HG02678 (cell line): ENCODE measurements at regions not wholly inside any gene's neighbourhood (a gene's known extent, or its start where the extent isn't known, plus 50 kb on each side); places are given as distances from the start of the nearest gene placed in this dataset.

Experiments used
- ATAC-seq: cut with Tn5 transposase; IDR thresholded peaks from one replicate; pipeline ENCODE4 v1.9.1; 2021; ENCODE audit warnings: mild to moderate bottlenecking, moderate library complexity; ENCODE audit not compliant: unreplicated experiment

DNA sequence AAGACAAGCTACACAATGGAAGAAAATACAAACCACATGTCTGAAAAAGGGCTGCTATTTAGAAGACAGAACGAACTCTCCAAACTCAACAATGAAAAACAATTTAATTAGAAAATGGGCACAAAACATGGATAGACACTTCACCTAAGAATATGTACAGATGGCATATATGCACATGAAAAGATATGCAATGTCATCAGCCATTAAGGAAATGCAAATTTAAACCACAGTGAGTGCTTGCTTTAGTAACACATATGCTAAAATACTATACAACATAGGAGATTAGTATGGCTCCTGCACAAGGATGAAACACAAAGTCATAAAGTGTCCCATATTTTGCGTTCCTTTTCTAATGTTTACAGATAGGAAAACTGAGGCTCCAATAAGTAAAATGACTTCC, 60.4 kb upstream of the FAM83B start:
- no peak for ATAC-seq

DNA sequence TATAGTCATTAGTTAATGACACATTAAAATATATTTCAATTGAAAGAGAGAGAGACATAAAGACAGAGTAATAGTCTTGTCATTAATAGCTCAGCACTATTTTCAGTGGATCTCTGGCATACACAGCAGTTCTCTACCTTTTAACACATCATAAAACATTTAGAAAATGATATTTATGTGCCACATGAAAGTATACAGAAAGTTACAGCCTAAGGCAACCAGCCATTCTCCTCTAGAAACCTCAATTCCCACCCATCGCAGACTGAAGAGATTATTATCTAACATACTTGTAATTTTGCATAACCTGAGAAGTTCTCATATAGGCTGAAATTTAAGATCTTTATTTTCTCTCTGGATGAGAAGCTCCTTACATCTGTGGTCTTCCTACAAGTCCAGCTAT, 58.7 kb upstream of the FAM83B start:
- ATAC-seq: no peak
